Transverse colon (tissue), 4 donors: ENCODE measurements at regions not wholly inside any gene's neighbourhood (a gene's known extent, or its start where the extent isn't known, plus 50 kb on each side); places are given as distances from the start of the nearest gene placed in this dataset.

Experiments
- DNase-seq: peaks from one replicate; pipeline ENCODE4 v3.0.0-alpha.2; 2019
- H3K27ac ChIP-seq, 4 donors: fragments of 200-600 bp; sonication (generic); 2 replicates each; pipeline ENCODE4 v1.5.1; 2016 to 2018; ENCODE audit warnings: inconsistent platforms in 4 of 4
- H3K27me3 ChIP-seq: fragments of 200-600 bp; sonication (generic); 2 replicates; pipeline ENCODE4 v1.5.1; 2017; ENCODE audit warnings: inconsistent platforms
- H3K36me3 ChIP-seq, 4 donors: fragments of 200-600 bp; sonication (generic); 2 replicates each; pipeline ENCODE4 v1.5.1; 2017 to 2019; ENCODE audit warnings: inconsistent platforms in 4 of 4
- H3K4me1 ChIP-seq, 4 donors: fragments of 200-600 bp; sonication (generic); 2 replicates each; pipeline ENCODE4 v1.5.1; 2017 to 2020; ENCODE audit warnings: inconsistent platforms in 4 of 4
- H3K4me3 ChIP-seq, 4 donors: fragments of 200-600 bp; sonication (generic); 1 replicate in 1 of 4; 2 replicates in 3 of 4; pipeline versions ENCODE4 v1.5.1 to v1.6.1; 2017 to 2019; ENCODE audit warnings: inconsistent platforms in 4 of 4
- H3K9me3 ChIP-seq, 2 donors: fragments of 200-600 bp; sonication (generic); 2 replicates each; pipeline ENCODE4 v1.5.1; 2017 to 2019; ENCODE audit warnings: inconsistent platforms in 2 of 2
- CTCF ChIP-seq, 5 experiments: fragments of 200-600 bp in 3 of 5; fragments of 450-650 bp in 2 of 5; sonication (generic) in 3 of 5; IDR thresholded peaks; 1 replicate in 2 of 5; 2 replicates in 3 of 5; pipeline ENCODE4 v1.5.1; 2016 to 2017; ENCODE audit warnings: antibody characterized with exemption in 5 of 5, inconsistent platforms in 3 of 5, mild to moderate bottlenecking in 2 of 5, moderate library complexity in 1 of 5
- EP300 ChIP-seq: sonication (generic); formaldehyde crosslinking; IDR thresholded peaks from one replicate; pipeline ENCODE4 v1.6.1; 2017; ENCODE audit warnings: antibody characterized with exemption, low read depth
- POLR2A ChIP-seq: fragments of 450-650 bp; IDR thresholded peaks from one replicate; pipeline ENCODE4 v1.6.1; 2016; ENCODE audit warnings: antibody characterized with exemption, mild to moderate bottlenecking, moderate library complexity
- POLR2AphosphoS5 ChIP-seq, 3 donors: sonication (generic); formaldehyde crosslinking; IDR thresholded peaks; one replicate each; pipeline ENCODE4 v1.6.1; 2016; ENCODE audit warnings: antibody characterized with exemption in 3 of 3
- WGBS, 2 donors: methylation state at CpG; one replicate each; pipeline ENCODE4 v1.1.5; 2018; ENCODE audit warnings: low coverage in 1 of 2; 5-methylcytosine and 5-hydroxymethylcytosine counted together
- in situ Hi-C, 4 donors: fragments of 200-750 bp; cut with MboI; loops; one replicate each; pipeline versions ENCODE4 v1.15.0 to v1.15.1; 2017; ENCODE audit warnings: low sequenced_read_pairs in 3 of 4, low pct_ligation_motif_present in 1 of 4, low pct_unique_long_range_greater_than_20kb in 1 of 4
- intact Hi-C: fragments of 100-400 bp; cut with DNase I; formaldehyde crosslinking; loops from one replicate; pipeline ENCODE4 v1.15.1; 2023; ENCODE audit warnings: low total_unique reads

- no peak for DNase-seq
- no peaks in the 10 kb centered on the region for H3K27me3 ChIP-seq
- no peak overlapping the region for H3K4me3 ChIP-seq
- TF ChIP-seq POLR2A (no peak), POLR2AphosphoS5 (IDR thresholded peaks at IDR 0.05) (no peak), CTCF (IDR thresholded peaks at IDR 0.05) (no peak), EP300 (no peak)
- 49 to 63% methylated on average over 4 to 6 of the region's 6 CpGs for WGBS, 2 donors
- in situ Hi-C loops (no loop called here), intact Hi-C loops (no loop called here)
- no peaks in the 10 kb centered on the region for H3K4me1 ChIP-seq
- no peaks in the 10 kb centered on the region for H3K36me3 ChIP-seq
- H3K27ac ChIP-seq, result no peak overlapping the region
- no peaks in the 10 kb centered on the region for H3K9me3 ChIP-seq
Observed at GRCh38 chr3:181086011-181086410, 96.5 kb upstream of the DNAJC19 start.

- 84 to 89% methylated on average over 3 of the region's 3 CpGs for WGBS, 2 donors
- no peak for TF ChIP-seq POLR2AphosphoS5 (IDR thresholded peaks at IDR 0.05)
- TF ChIP-seq EP300, result no peak
- no peak for TF ChIP-seq CTCF (IDR thresholded peaks at IDR 0.05)
- TF ChIP-seq POLR2A, result no peak
- no peaks in the 10 kb centered on the region for H3K9me3 ChIP-seq
- H3K4me1 ChIP-seq, result no peaks in the 10 kb centered on the region
- intact Hi-C loops (no loop called here), in situ Hi-C loops (no loop called here)
- no peak overlapping the region for H3K4me3 ChIP-seq
- H3K27ac ChIP-seq, result no peak overlapping the region
- no peak for DNase-seq
- H3K36me3 ChIP-seq, result no peaks in the 10 kb centered on the region
- H3K27me3 ChIP-seq, result no peaks in the 10 kb centered on the region
Observed at GRCh38 chr3:181081930-181082329, 92.4 kb upstream of the DNAJC19 start.

- TF ChIP-seq EP300 (no peak), POLR2A (no peak), CTCF (IDR thresholded peaks at IDR 0.05) (no peak), POLR2AphosphoS5 (IDR thresholded peaks at IDR 0.05) (no peak)
- intact Hi-C loops, result no loop called here
Observed at GRCh38 chr3:181076558-181076957, 87.0 kb upstream of the DNAJC19 start.

GRCh38 chr3:181075098-181075497 lies 85.6 kb upstream of the DNAJC19 start:
- no peaks in the 10 kb centered on the region for H3K9me3 ChIP-seq
- WGBS, 2 donors, result 86% methylated on average over 1 of the region's 1 CpG; no CpG with 5 or more reads in 1 of the 2 donors
- no peak for DNase-seq
- TF ChIP-seq POLR2AphosphoS5 (IDR thresholded peaks at IDR 0.05) (no peak), EP300 (no peak), POLR2A (no peak), CTCF (IDR thresholded peaks at IDR 0.05) (no peak)
- H3K36me3 ChIP-seq, result no peaks in the 10 kb centered on the region
- in situ Hi-C loops, result no loop called here
- H3K4me3 ChIP-seq, result no peak overlapping the region
- no peaks in the 10 kb centered on the region for H3K4me1 ChIP-seq
- no peaks in the 10 kb centered on the region for H3K27me3 ChIP-seq
- H3K27ac ChIP-seq, result no peak overlapping the region
- intact Hi-C loops, result no loop called here

More at GRCh38 chr3:181076558-181076957, 87.0 kb upstream of the DNAJC19 start:
- H3K27me3 ChIP-seq, result no peaks in the 10 kb centered on the region
- H3K27ac ChIP-seq, result no peak overlapping the region
- H3K4me3 ChIP-seq, result no peak overlapping the region
- in situ Hi-C loops, result no loop called here
- no peaks in the 10 kb centered on the region for H3K36me3 ChIP-seq
- no peaks in the 10 kb centered on the region for H3K4me1 ChIP-seq
- H3K9me3 ChIP-seq, result no peaks in the 10 kb centered on the region
- DNase-seq, result no peak
